Nephron progenitor cell (in vitro differentiated cells): ENCODE measurements at regions not wholly inside any gene's neighbourhood (a gene's known extent, or its start where the extent isn't known, plus 50 kb on each side); places are given as distances from the start of the nearest gene placed in this dataset.
"Not testable (repeated sequence)": the region's sequence is repeated elsewhere in the genome, so short reads cannot be mapped to it uniquely, and the experiment has no call there.

Experiments
- DNase-seq: peaks from one replicate; pipeline ENCODE4 v3.0.0; 2021
- H3K27ac Mint-ChIP-seq: 2 replicates; pipeline ENCODE4 v1.8.0; 2021; ENCODE audit warnings: mild to moderate bottlenecking, moderate library complexity, mixed read lengths
- H3K27me3 Mint-ChIP-seq: 2 replicates; pipeline ENCODE4 v1.8.0; 2021; ENCODE audit warnings: mild to moderate bottlenecking, low read depth, mixed read lengths; ENCODE audit not compliant: poor library complexity
- H3K36me3 Mint-ChIP-seq: 2 replicates; pipeline ENCODE4 v1.8.0; 2021; ENCODE audit warnings: low read depth, mixed read lengths
- H3K4me1 Mint-ChIP-seq: 2 replicates; pipeline ENCODE4 v1.8.0; 2021; ENCODE audit warnings: mixed read lengths
- H3K4me3 Mint-ChIP-seq: 2 replicates; pipeline ENCODE4 v1.8.0; 2021; ENCODE audit warnings: mild to moderate bottlenecking, moderate library complexity, mixed read lengths
- H3K9me3 Mint-ChIP-seq: 2 replicates; pipeline ENCODE4 v1.8.0; 2021; ENCODE audit warnings: mild to moderate bottlenecking, moderate library complexity, mixed read lengths

- H3K4me1 Mint-ChIP-seq, H3K27ac Mint-ChIP-seq, DNase-seq, H3K4me3 Mint-ChIP-seq, H3K27me3 Mint-ChIP-seq, H3K36me3 Mint-ChIP-seq, H3K9me3 Mint-ChIP-seq: not testable (repeated sequence)
These were observed 1433.6 kb upstream of the TPTE start for GRCh38 chr21:9087816-9088215.

- not testable (repeated sequence) for H3K36me3 Mint-ChIP-seq, H3K27ac Mint-ChIP-seq, H3K4me3 Mint-ChIP-seq, H3K9me3 Mint-ChIP-seq, DNase-seq, H3K27me3 Mint-ChIP-seq, H3K4me1 Mint-ChIP-seq
These were observed 1391.6 kb upstream of the TPTE start for GRCh38 chr21:9129741-9130140.

- not testable (repeated sequence) for H3K9me3 Mint-ChIP-seq, DNase-seq, H3K4me1 Mint-ChIP-seq, H3K36me3 Mint-ChIP-seq, H3K27ac Mint-ChIP-seq, H3K4me3 Mint-ChIP-seq, H3K27me3 Mint-ChIP-seq
These were observed 1390.6 kb upstream of the TPTE start for GRCh38 chr21:9130817-9131216.
